H1 (cell line): ENCODE measurements at regions not wholly inside any gene's neighbourhood (a gene's known extent, or its start where the extent isn't known, plus 50 kb on each side); places are given as distances from the start of the nearest gene placed in this dataset.

Experiments
- CBX8 ChIP-seq: fragments of 300-800, 300-1000 bp; sonication (generic); IDR thresholded peaks from 2 replicates; pipeline ENCODE4 v1.7.1; 2016; ENCODE audit warnings: low read depth, low read length, borderline replicate concordance
- CEBPB ChIP-seq: IDR thresholded peaks from 2 replicates; pipeline ENCODE4 v1.6.1; 2012; ENCODE audit warnings: low read depth, low read length
- CHD7 ChIP-seq: fragments of 300-600 bp; sonication (generic); IDR thresholded peaks from 2 replicates; pipeline ENCODE4 v1.7.1; 2012; ENCODE audit warnings: low read length, moderate library complexity, mild to moderate bottlenecking, inconsistent platforms; ENCODE audit not compliant: insufficient replicate concordance
- CTCF ChIP-seq, 3 experiments: IDR thresholded peaks; 1 replicate in 2 of 3; 2 replicates in 1 of 3; pipeline versions ENCODE4 v1.5.1 to v1.6.1; 2011; ENCODE audit warnings: low read length in 3 of 3, mild to moderate bottlenecking in 3 of 3, inconsistent platforms in 2 of 3, low read depth in 1 of 3, moderate library complexity in 1 of 3; ENCODE audit not compliant: insufficient read depth in 1 of 3; ENCODE audit errors: control extremely low read depth in 1 of 3
- EP300 ChIP-seq, 2 experiments: IDR thresholded peaks; 1 replicate in 1 of 2; 2 replicates in 1 of 2; pipeline ENCODE4 v1.6.1; 2011 to 2012; ENCODE audit warnings: low read depth in 2 of 2, low read length in 2 of 2, mild to moderate bottlenecking in 2 of 2, borderline replicate concordance in 1 of 2, inconsistent platforms in 1 of 2, moderate library complexity in 1 of 2
- EZH2 ChIP-seq: fragments of 200-600 bp; sonication (generic); IDR thresholded peaks from 2 replicates; pipeline ENCODE4 v1.7.1; 2012; ENCODE audit warnings: low read depth, mild to moderate bottlenecking, moderate library complexity, low read length, inconsistent platforms; ENCODE audit not compliant: severe bottlenecking
- GTF2F1 ChIP-seq: IDR thresholded peaks from 2 replicates; pipeline ENCODE4 v1.6.1; 2012; ENCODE audit warnings: low read depth, low read length, improper control_type of control experiment, borderline replicate concordance
- POLR2AphosphoS5 ChIP-seq: IDR thresholded peaks from 2 replicates; pipeline ENCODE4 v1.6.1; 2011; ENCODE audit warnings: low read depth, low read length
- RAD21 ChIP-seq, 2 experiments: IDR thresholded peaks in 1 of 2; conservative IDR thresholded peaks in 1 of 2; 2 replicates each; pipeline ENCODE4 v1.6.1; 2011; ENCODE audit warnings: low read depth in 2 of 2, low read length in 2 of 2, improper control_type of control experiment in 1 of 2, inconsistent platforms in 1 of 2, mild to moderate bottlenecking in 1 of 2, moderate library complexity in 1 of 2
- TF ChIP-seq, protein P1 (sequence below): IDR thresholded peaks from 2 replicates; pipeline ENCODE4 v1.6.1; 2012; ENCODE audit warnings: low read length, inconsistent platforms

- TF ChIP-seq CEBPB = no peak
- no peak for TF ChIP-seq CHD7
- no peak for TF ChIP-seq CTCF (IDR thresholded peaks at IDR 0.05; ENCODE audit: control extremely low read depth in 1 of 3, insufficient read depth in 1 of 3, low read depth in 1 of 3, low read length in 3 of 3)
- TF ChIP-seq POLR2AphosphoS5 = no peak
- TF ChIP-seq CBX8 = no peak
- TF ChIP-seq EP300 (IDR thresholded peaks at IDR 0.05; ENCODE audit: borderline replicate concordance in 1 of 2, low read depth in 2 of 2, low read length in 2 of 2) = no peak
- no peak for TF ChIP-seq EZH2
- no peak for TF ChIP-seq RAD21 (IDR thresholded peaks at IDR 0.05 in 1 of 2, conservative IDR thresholded peaks at IDR 0.05 in 1 of 2; ENCODE audit: low read depth in 2 of 2, low read length in 2 of 2)
- TF ChIP-seq, protein P1, sequence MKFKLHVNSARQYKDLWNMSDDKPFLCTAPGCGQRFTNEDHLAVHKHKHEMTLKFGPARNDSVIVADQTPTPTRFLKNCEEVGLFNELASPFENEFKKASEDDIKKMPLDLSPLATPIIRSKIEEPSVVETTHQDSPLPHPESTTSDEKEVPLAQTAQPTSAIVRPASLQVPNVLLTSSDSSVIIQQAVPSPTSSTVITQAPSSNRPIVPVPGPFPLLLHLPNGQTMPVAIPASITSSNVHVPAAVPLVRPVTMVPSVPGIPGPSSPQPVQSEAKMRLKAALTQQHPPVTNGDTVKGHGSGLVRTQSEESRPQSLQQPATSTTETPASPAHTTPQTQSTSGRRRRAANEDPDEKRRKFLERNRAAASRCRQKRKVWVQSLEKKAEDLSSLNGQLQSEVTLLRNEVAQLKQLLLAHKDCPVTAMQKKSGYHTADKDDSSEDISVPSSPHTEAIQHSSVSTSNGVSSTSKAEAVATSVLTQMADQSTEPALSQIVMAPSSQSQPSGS = no peak
- TF ChIP-seq GTF2F1 = no peak
These were observed 414.2 kb upstream of the PODXL start for GRCh38 chr7:131970602-131971001.
